22Rv1 (cell line): ENCODE measurements at regions not wholly inside any gene's neighbourhood (a gene's known extent, or its start where the extent isn't known, plus 50 kb on each side); places are given as distances from the start of the nearest gene placed in this dataset.

Experiments
- H3K27ac ChIP-seq: fragments of 450-650 bp; 2 replicates; pipeline ENCODE4 v1.5.1; 2017
- ZFX ChIP-seq: fragments of 450-650 bp; IDR thresholded peaks from 2 replicates; pipeline ENCODE4 v1.6.1; 2017; ENCODE audit warnings: antibody characterized with exemption, borderline replicate concordance
- TF ChIP-seq, protein P1 (sequence below): fragments of 450-650 bp; IDR thresholded peaks from 2 replicates; pipeline ENCODE4 v1.5.1; 2017; ENCODE audit warnings: mild to moderate bottlenecking

DNA sequence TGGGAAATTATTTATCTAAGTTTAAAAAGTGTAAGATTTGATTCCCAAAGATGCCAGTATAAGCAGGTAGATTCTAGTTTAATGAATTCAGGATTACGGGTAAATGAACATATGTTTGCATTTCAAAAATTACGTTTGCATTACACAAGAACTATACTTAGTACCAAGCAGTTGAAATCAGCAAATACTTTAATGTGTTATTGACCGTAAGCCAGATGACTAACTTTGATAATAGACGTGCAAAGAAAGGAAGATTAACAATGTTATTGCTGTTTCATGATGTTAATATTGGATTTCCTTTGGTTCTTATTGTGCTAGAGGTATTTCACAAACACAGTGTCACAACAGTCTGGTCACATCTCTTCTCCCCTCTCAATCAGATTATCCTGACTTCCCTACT is 294.7 kb downstream of the TDRD15 start:
- TF ChIP-seq, protein P1, sequence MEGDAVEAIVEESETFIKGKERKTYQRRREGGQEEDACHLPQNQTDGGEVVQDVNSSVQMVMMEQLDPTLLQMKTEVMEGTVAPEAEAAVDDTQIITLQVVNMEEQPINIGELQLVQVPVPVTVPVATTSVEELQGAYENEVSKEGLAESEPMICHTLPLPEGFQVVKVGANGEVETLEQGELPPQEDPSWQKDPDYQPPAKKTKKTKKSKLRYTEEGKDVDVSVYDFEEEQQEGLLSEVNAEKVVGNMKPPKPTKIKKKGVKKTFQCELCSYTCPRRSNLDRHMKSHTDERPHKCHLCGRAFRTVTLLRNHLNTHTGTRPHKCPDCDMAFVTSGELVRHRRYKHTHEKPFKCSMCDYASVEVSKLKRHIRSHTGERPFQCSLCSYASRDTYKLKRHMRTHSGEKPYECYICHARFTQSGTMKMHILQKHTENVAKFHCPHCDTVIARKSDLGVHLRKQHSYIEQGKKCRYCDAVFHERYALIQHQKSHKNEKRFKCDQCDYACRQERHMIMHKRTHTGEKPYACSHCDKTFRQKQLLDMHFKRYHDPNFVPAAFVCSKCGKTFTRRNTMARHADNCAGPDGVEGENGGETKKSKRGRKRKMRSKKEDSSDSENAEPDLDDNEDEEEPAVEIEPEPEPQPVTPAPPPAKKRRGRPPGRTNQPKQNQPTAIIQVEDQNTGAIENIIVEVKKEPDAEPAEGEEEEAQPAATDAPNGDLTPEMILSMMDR, result no peak
- TF ChIP-seq ZFX, result no peak
- no peak overlapping the region for H3K27ac ChIP-seq

DNA sequence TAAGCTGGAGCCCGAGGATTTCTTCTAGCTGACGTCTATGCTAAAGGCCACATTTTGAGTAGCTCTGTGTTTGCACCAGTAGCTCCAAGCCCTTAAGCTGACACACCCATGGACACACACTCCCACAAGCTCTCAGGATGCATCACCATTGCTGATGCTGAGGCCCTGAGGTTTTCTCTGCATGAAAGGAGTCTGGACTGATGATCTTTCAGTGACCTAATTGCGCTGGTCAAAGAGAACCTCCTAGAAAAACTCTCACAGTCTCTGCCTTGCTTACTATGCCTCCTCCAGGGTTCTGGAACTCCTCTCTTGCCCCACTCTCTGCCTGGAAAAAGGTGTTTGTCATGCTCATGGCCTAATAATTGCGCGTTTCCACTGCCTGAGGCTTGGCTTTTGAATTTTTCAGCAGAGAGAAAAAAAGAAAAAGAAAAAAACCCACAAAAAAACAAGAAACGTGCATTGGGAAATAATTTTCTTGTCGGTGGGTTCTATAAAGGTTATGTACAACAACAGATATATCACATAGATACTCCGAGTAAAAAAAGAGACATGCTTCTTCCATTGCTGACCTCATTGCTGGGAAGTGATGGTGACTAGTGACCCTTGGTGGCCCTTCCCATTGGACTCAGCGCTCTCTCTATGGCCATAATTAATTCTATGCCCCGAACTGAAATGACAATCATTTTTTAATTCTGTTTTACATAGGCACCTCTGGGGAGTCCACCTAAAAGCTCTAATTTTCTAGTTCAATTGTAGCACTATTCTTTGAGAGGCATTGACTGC is 297.0 kb downstream of the TDRD15 start:
- TF ChIP-seq, protein P1, result no peak
- TF ChIP-seq ZFX, result no peak
- H3K27ac ChIP-seq, result no peak overlapping the region

DNA sequence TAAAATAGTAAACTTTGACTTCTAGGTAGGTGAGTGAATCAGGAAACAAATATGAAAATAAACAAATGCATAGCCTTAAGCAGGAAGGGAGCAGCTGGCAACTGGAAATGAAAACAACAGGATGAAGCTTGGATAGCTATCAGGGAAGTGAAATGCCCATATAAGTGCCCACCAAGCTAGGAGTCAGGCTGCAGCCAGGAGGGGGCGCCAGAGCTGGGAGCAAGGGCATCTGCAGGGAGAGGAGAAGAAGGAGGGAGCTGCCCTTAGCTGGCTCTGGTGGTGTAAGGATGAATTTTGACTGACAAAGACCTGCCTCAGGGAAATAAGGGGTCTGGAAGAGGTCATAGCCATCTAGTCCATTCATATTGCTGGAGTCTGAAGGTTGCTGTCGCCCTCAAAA is 298.3 kb downstream of the TDRD15 start:
- TF ChIP-seq ZFX, result no peak
- TF ChIP-seq, protein P1, result peak; percentile 85

DNA sequence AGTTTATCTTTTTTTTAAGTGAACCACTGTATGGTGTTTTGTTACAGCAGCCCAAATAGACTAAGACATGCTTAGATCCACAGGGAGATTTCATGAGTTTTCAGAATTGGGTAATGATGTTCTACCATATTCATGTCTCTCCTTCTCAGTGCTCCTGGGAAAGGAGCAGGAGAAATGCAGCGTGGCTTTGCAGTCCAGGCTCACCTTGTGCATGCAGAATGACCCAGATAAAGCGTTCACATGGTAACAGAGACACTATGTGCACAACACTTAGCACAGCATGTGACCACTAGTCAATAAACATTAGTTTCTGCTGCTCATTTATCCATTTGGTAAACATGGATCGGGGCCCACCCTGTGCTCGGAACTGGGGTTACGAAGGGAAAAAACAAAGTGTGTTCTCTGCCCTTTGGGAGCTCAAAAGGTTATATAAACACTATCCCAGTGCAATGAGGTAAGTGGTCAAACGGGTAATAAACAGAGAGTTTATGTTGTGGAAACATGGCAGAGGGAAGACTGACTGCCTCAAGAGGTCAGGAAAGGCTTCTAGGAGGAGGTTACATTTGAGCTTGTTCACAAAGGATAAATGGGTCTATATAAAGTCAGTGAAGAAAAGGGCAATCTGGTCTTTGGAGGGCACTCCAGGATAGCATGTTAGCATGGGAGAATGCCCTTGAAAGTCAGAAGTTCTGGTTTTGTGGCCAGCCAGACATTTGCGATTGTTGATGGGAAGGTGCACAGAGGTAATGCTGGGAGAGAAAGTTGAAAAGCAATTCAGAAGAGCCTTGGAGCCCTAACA is 299.2 kb downstream of the TDRD15 start:
- no peak overlapping the region for H3K27ac ChIP-seq

More for the DNA sequence above, 298.3 kb downstream of the TDRD15 start:
- H3K27ac ChIP-seq, result no peak overlapping the region

DNA sequence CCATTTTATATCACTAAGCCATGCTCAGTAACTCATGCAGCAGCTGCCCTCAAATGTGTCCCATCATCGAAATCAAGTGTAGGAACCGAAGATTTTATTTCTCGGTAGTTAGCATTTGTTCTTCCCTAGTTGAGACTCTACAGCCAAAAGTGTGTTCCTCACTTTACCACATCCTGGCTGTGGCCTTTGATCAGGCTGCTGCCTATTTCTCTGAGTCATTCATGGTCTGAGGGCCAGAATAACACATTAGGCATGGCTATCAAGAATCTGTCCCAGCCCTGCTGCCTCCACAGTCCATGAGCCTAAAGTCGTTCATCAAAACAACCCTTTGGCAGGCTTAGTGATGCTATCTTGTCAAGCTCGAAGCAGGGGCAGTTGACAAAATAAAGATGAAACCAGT is 300.1 kb downstream of the TDRD15 start:
- TF ChIP-seq, protein P1, result no peak
- no peak for TF ChIP-seq ZFX

More for the DNA sequence above, 299.2 kb downstream of the TDRD15 start:
- TF ChIP-seq ZFX, result no peak
- TF ChIP-seq, protein P1, result no peak

DNA sequence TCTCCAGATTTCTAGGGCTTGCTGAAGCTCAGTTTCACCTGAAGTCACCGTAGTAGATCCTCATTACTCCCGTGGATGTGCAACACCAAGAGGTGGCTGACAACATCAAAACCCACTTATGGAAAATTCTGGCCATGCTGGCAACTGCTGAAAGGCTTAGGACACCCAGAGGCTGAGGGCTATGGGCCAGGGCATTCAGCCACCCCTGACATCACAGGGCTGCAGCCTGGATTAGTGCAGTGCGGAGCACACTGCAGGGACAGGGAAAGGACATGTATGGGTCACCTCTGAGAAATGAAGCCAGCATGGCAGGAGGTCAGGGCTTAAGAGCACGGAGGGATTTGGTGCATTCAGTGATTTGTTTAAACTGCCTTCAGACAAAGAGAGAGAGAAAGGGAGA is 300.6 kb downstream of the TDRD15 start:
- TF ChIP-seq, protein P1, result no peak
- no peak for TF ChIP-seq ZFX
- H3K27ac ChIP-seq, result no peak overlapping the region

More for the DNA sequence above, 300.1 kb downstream of the TDRD15 start:
- no peak overlapping the region for H3K27ac ChIP-seq

DNA sequence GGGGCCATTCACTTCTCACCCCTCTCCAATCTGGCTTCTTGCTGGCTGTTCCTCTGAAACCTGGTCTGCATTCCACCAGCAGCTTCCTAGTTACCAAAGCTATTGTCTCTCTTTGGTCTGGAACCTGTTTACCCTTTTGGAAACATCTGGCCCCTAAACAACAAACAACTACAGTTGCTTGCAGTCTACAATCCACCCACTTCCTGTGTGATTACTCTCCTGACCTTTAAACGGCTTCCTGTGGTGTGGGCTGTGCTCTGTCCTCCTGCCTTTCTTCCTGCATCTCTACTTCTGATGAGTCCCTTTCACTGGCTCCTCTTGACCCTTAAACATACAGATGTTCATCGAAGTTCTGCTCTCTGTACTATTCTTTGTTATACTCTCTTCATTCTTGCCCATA is 303.8 kb downstream of the TDRD15 start:
- no peak overlapping the region for H3K27ac ChIP-seq

More for the DNA sequence above, 303.8 kb downstream of the TDRD15 start:
- TF ChIP-seq, protein P1, result no peak
- TF ChIP-seq ZFX, result no peak
